ENCODE measurements at regions not wholly inside any gene's neighbourhood (a gene's known extent, or its start where the extent isn't known, plus 50 kb on each side); places are given as distances from the start of the nearest gene placed in this dataset.

GRCh38 chr17:69608808-69609472 lies 194.4 kb downstream of the MAP2K6 start:
- Histone ChIP-seq H3K4me1 (peaks cover 20% of the 10 kb centered on the region), H3K4me3 (no peak overlapping the region), H3K9me3 (no peaks in the 10 kb centered on the region), H3K27me3 (no peaks in the 10 kb centered on the region), H3K36me3 (ENCODE audit: low read depth, missing control alignments) (no peaks in the 10 kb centered on the region), H3K27ac (no peak overlapping the region)
- DNase-seq: no peak
- WGBS, 2 donors: 63 to 75% methylated on average over 4 of the region's 4 CpGs
- intact Hi-C loops (cut with DNase I; ENCODE audit: low total_unique reads): no loop called here
- TF ChIP-seq CTCF (IDR thresholded peaks at IDR 0.05) (no peak), POLR2A (IDR thresholded peaks at IDR 0.05) (no peak)

GRCh38 chr17:69609473-69610305 lies 195.2 kb downstream of the MAP2K6 start:
- Histone ChIP-seq H3K4me3 (no peak overlapping the region), H3K27ac (no peak overlapping the region), H3K4me1 (peaks cover 20% of the 10 kb centered on the region), H3K27me3 (no peaks in the 10 kb centered on the region), H3K9me3 (no peaks in the 10 kb centered on the region), H3K36me3 (ENCODE audit: low read depth, missing control alignments) (no peaks in the 10 kb centered on the region)
- DNase-seq: peak; percentile 28
- whole genome bisulfite sequencing, 2 donors: 74 to 77% methylated on average over 6 of the region's 6 CpGs
- peak in 1 of 3 experiments; percentile 24 for TF ChIP-seq CTCF (IDR thresholded peaks at IDR 0.05)
- TF ChIP-seq POLR2A (IDR thresholded peaks at IDR 0.05): no peak
- intact Hi-C loops (cut with DNase I; ENCODE audit: low total_unique reads): no loop called here

- 83 to 91% methylated on average over 1 of the region's 1 CpG for WGBS, 2 donors
- TF ChIP-seq CTCF (IDR thresholded peaks at IDR 0.05) (no peak), POLR2A (IDR thresholded peaks at IDR 0.05) (no peak)
- H3K9me3 ChIP-seq: no peaks in the 10 kb centered on the region
- intact Hi-C loops (cut with DNase I; ENCODE audit: low total_unique reads): no loop called here
- DNase-seq: no peak
- no peaks in the 10 kb centered on the region for H3K27me3 ChIP-seq
- H3K4me3 ChIP-seq: no peak overlapping the region
- no peaks in the 10 kb centered on the region for H3K4me1 ChIP-seq
- no peaks in the 10 kb centered on the region for H3K36me3 ChIP-seq (ENCODE audit: low read depth, missing control alignments)
- no peak overlapping the region for H3K27ac ChIP-seq
These were observed 205.9 kb downstream of the MAP2K6 start for GRCh38 chr17:69620363-69620762.

GRCh38 chr17:69625474-69625873 lies 211.0 kb downstream of the MAP2K6 start:
- Histone ChIP-seq H3K4me3 (no peak overlapping the region), H3K27me3 (no peaks in the 10 kb centered on the region), H3K4me1 (no peaks in the 10 kb centered on the region), H3K36me3 (ENCODE audit: low read depth, missing control alignments) (no peaks in the 10 kb centered on the region), H3K27ac (no peak overlapping the region), H3K9me3 (no peaks in the 10 kb centered on the region)
- 80 to 81% methylated on average over 2 of the region's 2 CpGs for WGBS, 2 donors
- no peak for DNase-seq
- intact Hi-C loops (cut with DNase I; ENCODE audit: low total_unique reads): no loop called here
- TF ChIP-seq POLR2A (IDR thresholded peaks at IDR 0.05) (no peak), CTCF (IDR thresholded peaks at IDR 0.05) (no peak)

Data from testis (tissue), 2 donors.